ENCODE measurements at regions not wholly inside any gene's neighbourhood (a gene's known extent, or its start where the extent isn't known, plus 50 kb on each side); places are given as distances from the start of the nearest gene placed in this dataset.

GRCh38 chr11:39992551-39992950, 1466.9 kb downstream of the LRRC4C start:
- TF ChIP-seq POLR2AphosphoS5 (IDR thresholded peaks at IDR 0.05; ENCODE audit: low read depth, low read length) (no peak), SIN3A (IDR thresholded peaks at IDR 0.05; ENCODE audit: borderline replicate concordance, insufficient read depth, low read length) (no peak)
